PC-9 (cell line): ENCODE measurements at regions not wholly inside any gene's neighbourhood (a gene's known extent, or its start where the extent isn't known, plus 50 kb on each side); places are given as distances from the start of the nearest gene placed in this dataset.

Source experiments
- BruUV-seq: library from RNA; stranded (reverse); fragments of 400-500 nt; replicated peaks from 2 replicates; lab custom pipeline; 2021; lab: Mats Ljungman, UMichigan
- CTCF ChIA-PET: fragments of 300-600 bp; sonication (Branson Sonifier 250); formaldehyde crosslinking; loops from one replicate; lab custom pipeline; 2022; ENCODE audit warnings: antibody characterized with exemption; lab: Charles Lee
- POLR2A ChIA-PET: fragments of 300-600 bp; sonication (Branson Sonifier 250); formaldehyde crosslinking; loops from one replicate; lab custom pipeline; 2022; ENCODE audit warnings: antibody characterized with exemption; ENCODE audit not compliant: unreplicated experiment; lab: Charles Lee
- DNase-seq, 2 experiments: peaks; one replicate each; pipeline versions ENCODE4 v3.0.0 to v3.0.0-alpha.2; 2015 to 2022; ENCODE audit warnings: mixed read lengths in 1 of 2
- H2AFZ ChIP-seq: fragments of 200-600 bp; sonication (generic); 2 replicates; pipeline ENCODE4 v1.8.1; 2017; ENCODE audit warnings: antibody characterized with exemption
- H3F3A ChIP-seq: fragments of 200-600 bp; sonication (generic); 2 replicates; pipeline ENCODE4 v1.8.1; 2017; ENCODE audit warnings: antibody characterized with exemption, mild to moderate bottlenecking, low read depth; ENCODE audit not compliant: insufficient read depth
- H3K27ac ChIP-seq: fragments of 200-600 bp; sonication (generic); 2 replicates; pipeline ENCODE4 v1.6.1; 2016; ENCODE audit warnings: mixed run types
- H3K27me3 ChIP-seq: fragments of 200-600 bp; sonication (generic); 2 replicates; pipeline ENCODE4 v1.6.1; 2016; ENCODE audit warnings: low read depth, mixed run types; ENCODE audit not compliant: insufficient read depth
- H3K36me3 ChIP-seq: fragments of 200-600 bp; sonication (generic); 2 replicates; pipeline ENCODE4 v1.6.1; 2016; ENCODE audit warnings: low read depth, mixed run types
- H3K4me1 ChIP-seq: fragments of 200-600 bp; sonication (generic); replicated peaks from 2 replicates; pipeline ENCODE4 v1.6.1; 2016; ENCODE audit warnings: mixed run types; ENCODE audit not compliant: insufficient read depth
- H3K4me2 ChIP-seq: fragments of 200-600 bp; sonication (generic); 2 replicates; pipeline ENCODE4 v1.6.1; 2017; ENCODE audit warnings: mixed run types
- H3K4me3 ChIP-seq: fragments of 200-600 bp; sonication (generic); 2 replicates; pipeline ENCODE4 v1.6.1; 2016; ENCODE audit warnings: mixed run types
- H3K79me2 ChIP-seq: fragments of 200-600 bp; sonication (generic); 2 replicates; pipeline ENCODE4 v1.6.1; 2017; ENCODE audit warnings: low read depth, mixed run types
- H3K9me2 ChIP-seq: fragments of 200-600 bp; sonication (generic); 2 replicates; pipeline ENCODE4 v1.8.1; 2017; ENCODE audit warnings: mild to moderate bottlenecking; ENCODE audit not compliant: insufficient read depth
- H3K9me3 ChIP-seq: fragments of 200-600 bp; sonication (generic); 2 replicates; pipeline ENCODE4 v1.8.1; 2016; ENCODE audit warnings: low read depth; ENCODE audit not compliant: insufficient read depth
- H4K20me1 ChIP-seq: fragments of 200-600 bp; sonication (generic); 2 replicates; pipeline ENCODE4 v1.8.1; 2017; ENCODE audit not compliant: insufficient read depth
- EZH2 ChIP-seq: fragments of 200-600 bp; sonication (generic); IDR thresholded peaks from 2 replicates; pipeline ENCODE4 v1.8.0; 2017; ENCODE audit warnings: antibody characterized with exemption, low read depth
- intact Hi-C: fragments of 100-400 bp; cut with micrococcal nuclease; formaldehyde crosslinking; loops from one replicate; pipeline ENCODE4 v1.10.0; 2022; ENCODE audit not compliant: unreplicated experiment
- TF ChIP-seq, protein P1 (sequence below): fragments of 200-600 bp; sonication (generic); conservative IDR thresholded peaks from 2 replicates; pipeline ENCODE4 v1.6.1; 2017; ENCODE audit warnings: mixed run types, antibody characterized with exemption, mild to moderate bottlenecking, moderate library complexity

DNA sequence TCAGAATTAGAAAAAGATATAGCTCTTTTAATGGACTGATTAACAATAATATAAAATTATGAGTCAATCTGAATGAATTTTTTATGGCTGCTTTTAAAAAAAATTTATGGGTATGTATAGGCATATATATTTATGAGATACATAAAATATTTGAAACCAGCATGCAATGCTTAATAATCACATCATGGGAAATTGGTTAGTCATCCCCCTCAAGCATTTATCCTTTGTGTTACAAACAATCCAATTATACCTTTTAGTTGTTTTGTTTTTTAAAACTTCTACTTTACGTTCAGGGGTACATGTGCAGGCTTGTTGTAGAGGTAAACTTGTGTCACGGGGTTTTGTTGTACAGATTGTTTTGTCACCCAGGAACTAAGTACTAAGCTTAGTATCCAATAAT is 63.4 kb upstream of the HMGCLL1 start:
- TF ChIP-seq EZH2 = no peak
- TF ChIP-seq, protein P1, sequence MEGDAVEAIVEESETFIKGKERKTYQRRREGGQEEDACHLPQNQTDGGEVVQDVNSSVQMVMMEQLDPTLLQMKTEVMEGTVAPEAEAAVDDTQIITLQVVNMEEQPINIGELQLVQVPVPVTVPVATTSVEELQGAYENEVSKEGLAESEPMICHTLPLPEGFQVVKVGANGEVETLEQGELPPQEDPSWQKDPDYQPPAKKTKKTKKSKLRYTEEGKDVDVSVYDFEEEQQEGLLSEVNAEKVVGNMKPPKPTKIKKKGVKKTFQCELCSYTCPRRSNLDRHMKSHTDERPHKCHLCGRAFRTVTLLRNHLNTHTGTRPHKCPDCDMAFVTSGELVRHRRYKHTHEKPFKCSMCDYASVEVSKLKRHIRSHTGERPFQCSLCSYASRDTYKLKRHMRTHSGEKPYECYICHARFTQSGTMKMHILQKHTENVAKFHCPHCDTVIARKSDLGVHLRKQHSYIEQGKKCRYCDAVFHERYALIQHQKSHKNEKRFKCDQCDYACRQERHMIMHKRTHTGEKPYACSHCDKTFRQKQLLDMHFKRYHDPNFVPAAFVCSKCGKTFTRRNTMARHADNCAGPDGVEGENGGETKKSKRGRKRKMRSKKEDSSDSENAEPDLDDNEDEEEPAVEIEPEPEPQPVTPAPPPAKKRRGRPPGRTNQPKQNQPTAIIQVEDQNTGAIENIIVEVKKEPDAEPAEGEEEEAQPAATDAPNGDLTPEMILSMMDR = no peak
- Histone ChIP-seq H3K36me3 (no peaks in the 10 kb centered on the region), H2AFZ (no peak overlapping the region), H3F3A (no peaks in the 10 kb centered on the region), H3K9me2 (no peaks in the 10 kb centered on the region), H3K4me3 (no peak overlapping the region), H4K20me1 (no peaks in the 10 kb centered on the region), H3K4me2 (no peak overlapping the region), H3K9me3 (no peaks in the 10 kb centered on the region), H3K79me2 (no peaks in the 10 kb centered on the region), H3K27ac (no peak overlapping the region), H3K27me3 (no peaks in the 10 kb centered on the region), H3K4me1 (peaks cover 3% of the 10 kb centered on the region)
- CTCF ChIA-PET = no interaction called here
- DNase-seq = no peak
- BruUV-seq = no TSS peak
- POLR2A ChIA-PET = interaction anchor here (0.6 to 0.7 kb wide), 3 partner anchors 240 to 593 kb away, joined by 3 to 10 read pairs (median 3); no protein-coding TSS in a partner anchor
- intact Hi-C loops = no loop called here

DNA sequence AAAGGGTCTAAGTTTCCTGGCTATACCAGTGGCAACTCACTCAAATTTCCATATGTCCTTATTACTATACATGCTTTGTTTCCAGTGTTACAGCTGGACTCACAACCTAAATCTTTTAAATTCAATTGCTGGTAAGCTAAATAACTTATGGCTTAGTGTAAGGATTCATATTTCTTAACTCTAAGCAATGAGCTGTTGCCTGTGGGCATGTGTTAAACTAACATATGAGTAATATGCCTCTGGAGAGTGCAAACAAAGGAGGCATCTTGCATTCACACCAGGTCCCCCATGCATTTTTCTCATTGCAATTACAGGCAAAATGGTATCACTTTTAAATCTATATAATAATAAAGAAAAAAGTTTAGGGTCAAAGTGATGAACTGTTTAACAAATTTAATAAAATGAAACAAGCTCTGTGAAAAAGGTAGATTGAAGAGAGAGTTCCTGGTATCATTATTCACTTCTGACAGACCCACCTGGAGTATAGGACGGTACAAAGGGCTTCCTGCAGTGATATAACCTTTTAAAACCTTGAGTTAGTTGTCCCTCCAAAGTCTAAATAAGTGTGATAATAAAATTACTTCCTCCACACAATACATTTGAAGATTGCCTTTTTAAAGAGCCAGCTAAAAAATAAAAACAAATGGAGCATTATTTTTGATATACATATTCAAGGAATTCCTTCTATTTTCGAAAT is 57.6 kb upstream of the HMGCLL1 start:
- TF ChIP-seq EZH2 = no peak
- TF ChIP-seq, protein P1 = no peak
- H3K9me3 ChIP-seq = no peaks in the 10 kb centered on the region
- POLR2A ChIA-PET = interaction anchor here (0.6 kb wide), 1 partner anchor 200 kb away, joined by 16 read pairs; no protein-coding TSS in a partner anchor
- peaks cover 6% of the 10 kb centered on the region for H3F3A ChIP-seq
- peak overlapping the region; percentile 51 for H3K27ac ChIP-seq
- peaks cover 20% of the 10 kb centered on the region for H3K4me1 ChIP-seq
- H3K36me3 ChIP-seq = no peaks in the 10 kb centered on the region
- peak overlapping the region; percentile 53 for H3K4me2 ChIP-seq
- CTCF ChIA-PET = no interaction called here
- no peaks in the 10 kb centered on the region for H3K27me3 ChIP-seq
- BruUV-seq = no TSS peak
- H4K20me1 ChIP-seq = no peaks in the 10 kb centered on the region
- no peak overlapping the region for H3K4me3 ChIP-seq
- peak; percentile 25 to 86 for DNase-seq
- no peaks in the 10 kb centered on the region for H3K9me2 ChIP-seq
- H2AFZ ChIP-seq = no peak overlapping the region
- intact Hi-C loops = loop anchor here (2.0 kb wide), 1 partner anchor 246 kb away; no protein-coding TSS in a partner anchor
- H3K79me2 ChIP-seq = no peaks in the 10 kb centered on the region

DNA sequence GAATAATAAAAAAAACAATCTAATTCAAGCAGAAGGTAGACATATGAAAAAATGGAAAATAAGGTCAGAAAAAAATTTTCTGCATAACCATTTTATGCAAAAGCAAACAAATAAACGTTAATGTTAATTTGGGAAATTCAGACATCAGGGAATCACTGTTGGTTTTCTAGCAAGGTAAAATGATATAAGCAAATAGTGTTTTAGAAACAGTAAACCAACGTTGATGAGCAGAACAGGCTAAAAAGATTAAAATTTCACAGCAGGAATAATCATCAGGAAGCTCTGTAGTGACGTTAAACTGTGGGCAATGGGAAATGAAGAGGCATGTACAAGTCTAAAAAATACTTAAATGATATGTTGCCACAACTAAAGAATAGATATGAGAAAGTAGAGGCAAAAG is 54.5 kb upstream of the HMGCLL1 start:
- Histone ChIP-seq H3F3A (peaks cover 6% of the 10 kb centered on the region), H2AFZ (no peak overlapping the region), H3K4me1 (peaks cover 20% of the 10 kb centered on the region), H3K36me3 (no peaks in the 10 kb centered on the region), H3K27ac (no peak overlapping the region), H3K27me3 (no peaks in the 10 kb centered on the region), H3K4me2 (no peak overlapping the region), H3K9me2 (no peaks in the 10 kb centered on the region), H3K79me2 (no peaks in the 10 kb centered on the region), H3K4me3 (no peak overlapping the region), H4K20me1 (no peaks in the 10 kb centered on the region), H3K9me3 (no peaks in the 10 kb centered on the region)
- DNase-seq = no peak
- POLR2A ChIA-PET = no interaction called here
- BruUV-seq = no TSS peak
- CTCF ChIA-PET = no interaction called here
- intact Hi-C loops = no loop called here
- no peak for TF ChIP-seq EZH2
- TF ChIP-seq, protein P1 = no peak
